IPS-18a (cell line): ENCODE measurements at regions not wholly inside any gene's neighbourhood (a gene's known extent, or its start where the extent isn't known, plus 50 kb on each side); places are given as distances from the start of the nearest gene placed in this dataset.

Experiments
- H3K27ac ChIP-seq: one replicate; pipeline ENCODE4 v1.5.1; 2013; ENCODE audit warnings: low read length
- H3K27me3 ChIP-seq: one replicate; pipeline ENCODE4 v1.6.1; 2013; ENCODE audit warnings: mild to moderate bottlenecking, low read length; ENCODE audit not compliant: control insufficient read depth, insufficient read depth
- H3K36me3 ChIP-seq: one replicate; pipeline ENCODE4 v1.6.1; 2013; ENCODE audit warnings: low read depth, low read length; ENCODE audit not compliant: control insufficient read depth
- H3K4me1 ChIP-seq: one replicate; pipeline ENCODE4 v1.6.1; 2013; ENCODE audit warnings: low read depth, low read length; ENCODE audit not compliant: control insufficient read depth
- H3K4me3 ChIP-seq: one replicate; pipeline ENCODE4 v1.5.1; 2013; ENCODE audit warnings: low read length
- H3K9ac ChIP-seq: one replicate; pipeline ENCODE4 v1.6.1; 2013; ENCODE audit warnings: mild to moderate bottlenecking, low read length, moderate library complexity
- H3K9me3 ChIP-seq: one replicate; pipeline ENCODE4 v1.6.1; 2013; ENCODE audit warnings: low read depth, low read length; ENCODE audit not compliant: control insufficient read depth

DNA sequence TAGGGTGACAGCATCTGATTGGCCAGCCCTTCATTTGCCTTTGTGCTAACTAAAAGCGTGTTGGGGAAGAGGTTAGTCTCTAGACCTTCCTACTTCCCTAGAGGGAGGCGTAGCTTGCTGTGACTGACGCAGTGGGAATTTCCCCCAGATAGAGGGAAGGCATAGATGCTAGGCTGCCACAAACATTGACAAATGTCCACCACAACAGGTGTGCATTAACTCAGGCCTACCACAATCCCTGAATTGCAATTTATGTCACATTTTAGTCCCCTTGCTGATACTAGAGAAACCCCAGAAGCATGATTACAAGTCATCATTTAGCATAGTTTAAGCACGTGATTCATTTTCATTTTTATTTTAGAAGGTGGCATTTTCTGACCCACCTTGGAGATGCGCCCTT, 76.3 kb upstream of the WSB1 start:
- Histone ChIP-seq H3K9ac (no peak overlapping the region), H3K9me3 (peaks cover 37% of the 10 kb centered on the region), H3K4me1 (no peaks in the 10 kb centered on the region), H3K4me3 (no peak overlapping the region), H3K27me3 (no peaks in the 10 kb centered on the region), H3K27ac (no peak overlapping the region), H3K36me3 (no peaks in the 10 kb centered on the region)

DNA sequence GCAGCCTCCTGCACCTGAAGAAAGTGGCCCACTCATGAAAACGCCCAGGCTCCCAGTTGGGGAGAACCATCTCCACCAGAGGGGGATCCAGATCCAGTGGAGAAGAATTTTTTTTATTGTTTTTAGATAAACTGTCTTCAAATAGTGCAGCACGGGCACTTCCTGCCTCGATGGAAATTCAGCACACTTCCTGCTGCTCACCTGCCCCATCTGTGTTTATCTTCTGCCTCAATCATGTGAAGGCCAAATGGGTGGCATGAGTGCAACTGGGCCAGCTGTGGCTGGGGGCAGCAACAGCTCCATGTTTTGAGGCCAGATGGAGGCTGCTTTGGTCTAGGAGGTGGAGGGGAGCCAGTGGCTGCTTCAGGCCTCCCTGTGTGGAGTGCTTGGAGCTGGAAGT, 75.9 kb upstream of the WSB1 start:
- Histone ChIP-seq H3K9ac (no peak overlapping the region), H3K27ac (no peak overlapping the region), H3K27me3 (no peaks in the 10 kb centered on the region), H3K36me3 (no peaks in the 10 kb centered on the region), H3K4me3 (no peak overlapping the region), H3K4me1 (no peaks in the 10 kb centered on the region), H3K9me3 (peaks cover 38% of the 10 kb centered on the region)

DNA sequence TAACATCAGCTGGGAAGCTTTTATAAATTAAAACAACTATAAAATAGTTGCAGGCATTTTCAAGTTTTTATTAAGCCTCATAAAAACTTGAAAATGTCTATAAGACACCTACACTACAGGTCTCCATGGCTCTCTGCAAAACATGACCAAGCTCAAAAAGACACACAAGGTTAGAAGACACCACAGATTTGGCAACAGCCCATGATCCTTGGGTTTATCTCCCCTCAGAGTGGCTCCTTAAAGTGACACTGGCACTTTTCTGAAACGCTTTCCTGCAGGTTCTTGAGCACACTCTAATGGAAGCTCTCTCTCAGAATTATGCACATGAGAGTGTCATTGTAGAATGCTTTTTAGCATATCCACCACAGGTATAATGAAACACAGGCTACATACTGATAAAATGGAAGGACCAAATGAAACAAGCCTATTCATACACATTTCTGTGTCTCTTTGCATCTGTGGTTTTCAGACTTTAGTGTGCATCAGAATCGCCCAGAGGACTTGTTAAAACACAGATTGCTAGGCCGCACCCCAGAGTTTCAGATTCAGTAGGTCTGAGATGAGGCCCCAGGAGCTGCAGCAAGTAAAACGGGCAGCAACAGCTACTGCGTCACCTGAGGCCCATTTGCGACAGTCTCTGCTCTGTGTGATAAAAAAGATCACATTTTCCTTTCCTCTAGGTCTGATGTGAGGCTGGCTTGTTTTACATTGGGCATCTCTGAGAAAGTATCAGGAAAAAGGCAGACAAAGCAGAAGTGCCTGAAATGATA, 75.0 kb upstream of the WSB1 start:
- Histone ChIP-seq H3K27me3 (no peaks in the 10 kb centered on the region), H3K9me3 (peaks cover 40% of the 10 kb centered on the region), H3K4me3 (no peak overlapping the region), H3K36me3 (no peaks in the 10 kb centered on the region), H3K27ac (no peak overlapping the region), H3K4me1 (no peaks in the 10 kb centered on the region), H3K9ac (no peak overlapping the region)

DNA sequence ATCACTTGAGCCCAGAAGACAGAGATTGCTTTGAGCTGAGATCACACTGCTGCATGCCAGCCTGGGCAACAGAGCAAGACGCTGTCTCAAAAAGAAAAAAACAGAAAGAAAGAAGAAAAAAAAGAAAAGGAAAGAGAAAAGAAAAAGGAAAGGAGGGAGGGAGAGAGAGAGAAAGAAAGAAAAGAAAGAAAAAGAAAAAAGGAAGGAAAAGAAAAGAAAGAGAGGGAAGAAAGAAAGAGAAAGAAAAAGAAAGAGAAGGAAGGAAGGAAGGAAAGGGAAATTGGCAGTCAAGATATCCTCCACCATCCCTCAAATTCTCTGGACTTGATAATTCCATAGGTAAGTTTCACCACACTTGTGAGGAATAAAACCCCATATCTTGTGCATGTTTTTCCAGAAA, 71.4 kb upstream of the WSB1 start:
- Histone ChIP-seq H3K36me3 (no peaks in the 10 kb centered on the region), H3K4me1 (no peaks in the 10 kb centered on the region), H3K9ac (no peak overlapping the region), H3K27ac (no peak overlapping the region), H3K4me3 (no peak overlapping the region), H3K27me3 (no peaks in the 10 kb centered on the region), H3K9me3 (peaks cover 38% of the 10 kb centered on the region)

DNA sequence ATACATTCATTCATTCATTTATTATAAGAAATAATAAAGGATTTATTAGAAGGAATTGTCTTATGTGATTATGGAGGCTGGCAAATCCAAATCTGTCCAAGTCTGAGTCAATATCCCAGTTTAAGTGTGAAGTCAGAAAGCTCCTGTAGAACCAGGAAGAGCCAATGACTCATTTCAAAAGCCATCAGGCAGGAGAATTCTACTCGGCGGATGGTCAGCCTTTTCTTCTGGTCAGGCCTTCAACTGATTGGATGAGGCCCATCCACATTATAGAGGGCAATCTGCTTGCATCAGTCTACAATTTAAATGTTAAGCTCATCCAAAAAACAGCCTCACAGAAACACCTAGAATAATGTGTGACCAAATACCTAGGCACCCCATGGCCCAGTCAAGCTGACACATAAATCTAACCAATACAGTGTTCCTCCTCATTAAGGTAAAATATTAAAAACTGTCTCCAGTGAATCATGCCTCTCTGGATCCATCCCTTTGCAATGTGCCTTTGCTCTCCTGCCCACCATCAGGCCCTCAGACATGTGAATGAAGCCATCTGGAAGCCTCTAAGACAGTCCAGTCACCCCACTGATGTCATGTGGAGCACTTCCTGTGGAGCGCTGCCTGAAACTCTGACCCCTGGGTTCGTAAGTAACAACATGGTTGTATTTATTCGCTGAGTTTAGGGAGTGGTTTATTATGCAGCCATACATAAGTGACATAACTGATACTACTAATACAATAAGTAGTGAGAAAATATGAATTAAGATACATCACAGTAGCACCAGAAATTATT, 69.2 kb upstream of the WSB1 start:
- H3K36me3 ChIP-seq: no peaks in the 10 kb centered on the region
- H3K27me3 ChIP-seq: no peaks in the 10 kb centered on the region
- H3K27ac ChIP-seq: no peak overlapping the region
- peaks cover 29% of the 10 kb centered on the region for H3K9me3 ChIP-seq
- no peak overlapping the region for H3K9ac ChIP-seq
- H3K4me3 ChIP-seq: no peak overlapping the region
- H3K4me1 ChIP-seq: no peaks in the 10 kb centered on the region

DNA sequence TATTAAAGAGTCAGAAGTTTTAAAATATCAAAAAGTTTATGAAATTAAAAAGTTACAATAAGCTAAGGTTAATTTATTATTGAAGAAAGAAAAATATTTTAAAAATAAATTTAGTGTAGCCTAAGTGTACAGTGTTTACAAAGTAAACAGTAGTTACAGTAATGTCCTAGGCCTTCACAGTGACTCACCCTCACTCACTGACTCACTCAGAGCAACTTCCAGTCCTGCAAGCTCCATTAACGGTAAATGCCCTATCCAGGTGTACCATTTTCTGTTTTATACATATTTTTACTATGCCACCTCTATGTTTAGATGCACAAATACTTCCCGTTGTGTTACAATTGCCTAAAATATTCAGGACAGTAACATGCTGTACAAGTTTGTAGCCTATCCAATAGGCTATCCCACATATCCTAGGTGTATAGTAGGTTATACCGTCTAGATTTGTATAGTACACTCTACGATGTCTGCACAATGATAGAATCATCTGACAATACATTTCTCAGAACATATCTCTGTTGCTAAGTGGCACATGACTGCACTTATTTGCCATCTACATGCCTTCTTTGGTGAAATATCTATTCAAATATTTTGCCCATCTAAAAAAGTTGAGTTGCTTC, 67.2 kb upstream of the WSB1 start:
- Histone ChIP-seq H3K27ac (no peak overlapping the region), H3K4me3 (no peak overlapping the region), H3K9me3 (peaks cover 29% of the 10 kb centered on the region), H3K36me3 (no peaks in the 10 kb centered on the region), H3K9ac (no peak overlapping the region), H3K4me1 (no peaks in the 10 kb centered on the region), H3K27me3 (no peaks in the 10 kb centered on the region)

DNA sequence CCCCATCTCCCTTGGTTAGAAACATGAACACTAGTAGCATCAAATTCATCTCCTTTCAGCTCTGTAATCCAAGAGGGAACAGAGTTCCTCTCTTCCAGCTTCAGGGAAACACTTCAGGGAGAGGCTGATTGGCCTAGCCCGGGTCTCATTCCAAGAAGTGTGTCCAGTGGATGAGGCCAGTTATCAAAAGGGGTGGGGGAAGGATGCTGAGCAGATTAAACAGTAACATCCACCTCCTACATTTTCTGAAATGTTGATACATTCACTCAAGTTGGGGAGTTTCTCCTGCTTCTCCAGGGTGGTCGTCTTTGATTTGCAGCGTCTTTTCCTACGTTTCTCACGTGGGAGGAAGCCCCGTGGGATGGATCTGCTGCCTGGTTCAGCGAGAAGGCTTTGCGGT, 62.9 kb upstream of the WSB1 start:
- H3K27ac ChIP-seq: no peak overlapping the region
- no peak overlapping the region for H3K4me3 ChIP-seq
- H3K4me1 ChIP-seq: no peaks in the 10 kb centered on the region
- H3K9me3 ChIP-seq: peaks cover 15% of the 10 kb centered on the region
- no peaks in the 10 kb centered on the region for H3K36me3 ChIP-seq
- H3K27me3 ChIP-seq: no peaks in the 10 kb centered on the region
- no peak overlapping the region for H3K9ac ChIP-seq

DNA sequence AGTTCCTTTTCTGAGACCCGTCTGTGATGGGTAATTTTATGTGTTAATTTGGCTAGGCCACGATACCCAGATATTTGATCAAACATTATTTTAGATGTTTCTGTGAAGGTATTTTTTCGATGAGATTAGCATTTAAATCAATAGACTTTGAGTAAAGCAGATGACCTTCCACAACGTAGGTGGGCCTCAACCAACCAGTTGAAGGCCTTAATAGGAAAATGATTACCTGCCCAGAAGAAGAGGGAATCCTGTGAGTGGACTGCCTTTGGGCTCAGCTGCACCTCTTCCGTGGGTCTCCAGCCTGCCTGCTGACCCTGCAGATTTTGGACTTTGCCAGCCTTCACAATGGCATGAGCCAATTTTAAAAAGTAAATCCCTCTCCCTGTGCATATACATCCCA, 61.6 kb upstream of the WSB1 start:
- Histone ChIP-seq H3K4me3 (no peak overlapping the region), H3K9ac (no peak overlapping the region), H3K27ac (no peak overlapping the region), H3K27me3 (no peaks in the 10 kb centered on the region), H3K36me3 (no peaks in the 10 kb centered on the region), H3K4me1 (no peaks in the 10 kb centered on the region), H3K9me3 (peaks cover 8% of the 10 kb centered on the region)

DNA sequence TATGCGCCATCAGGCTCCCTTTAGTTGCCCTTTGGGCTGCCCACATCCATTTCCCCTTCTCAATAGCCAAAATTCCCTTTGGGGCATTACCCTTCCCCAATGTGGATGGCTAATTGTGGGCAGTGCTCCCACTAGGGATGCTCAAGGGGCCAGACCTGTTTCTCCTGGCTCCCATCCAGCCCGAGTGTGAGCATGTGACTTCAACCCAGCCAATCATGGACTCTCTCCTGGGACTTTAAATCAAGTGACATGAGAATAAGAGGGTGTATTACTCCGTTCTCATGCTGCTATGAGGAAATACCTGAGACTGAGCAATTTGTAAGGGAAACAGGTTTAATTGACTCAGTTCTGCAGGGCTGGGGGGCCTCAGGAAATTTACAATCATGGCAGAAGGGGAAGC, 60.9 kb upstream of the WSB1 start:
- no peak overlapping the region for H3K4me3 ChIP-seq
- no peaks in the 10 kb centered on the region for H3K27me3 ChIP-seq
- no peak overlapping the region for H3K9ac ChIP-seq
- H3K36me3 ChIP-seq: no peaks in the 10 kb centered on the region
- no peak overlapping the region for H3K27ac ChIP-seq
- no peaks in the 10 kb centered on the region for H3K4me1 ChIP-seq
- peaks cover 3% of the 10 kb centered on the region for H3K9me3 ChIP-seq

DNA sequence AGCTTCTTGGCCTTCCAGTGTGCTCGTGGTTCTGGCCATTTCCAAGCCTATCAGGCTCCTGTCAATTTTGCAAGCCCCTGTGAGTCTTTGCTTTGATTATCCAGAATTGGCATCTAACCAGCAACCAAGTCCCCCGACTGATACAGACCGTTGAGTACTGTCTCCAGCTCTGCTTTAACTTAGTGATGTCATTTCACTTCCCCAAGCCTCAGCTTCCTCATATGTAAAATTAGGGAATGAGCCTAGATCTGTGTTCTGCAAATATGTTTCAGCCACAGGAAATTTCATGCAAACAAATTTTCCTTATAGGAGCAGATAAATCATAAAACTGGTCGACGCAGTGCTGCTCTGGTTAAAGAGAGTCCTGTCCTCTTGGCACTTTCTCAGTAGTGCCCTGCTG, 60.1 kb upstream of the WSB1 start:
- peaks cover 3% of the 10 kb centered on the region for H3K9me3 ChIP-seq
- no peaks in the 10 kb centered on the region for H3K36me3 ChIP-seq
- no peak overlapping the region for H3K4me3 ChIP-seq
- no peaks in the 10 kb centered on the region for H3K4me1 ChIP-seq
- no peak overlapping the region for H3K27ac ChIP-seq
- no peak overlapping the region for H3K9ac ChIP-seq
- H3K27me3 ChIP-seq: no peaks in the 10 kb centered on the region

DNA sequence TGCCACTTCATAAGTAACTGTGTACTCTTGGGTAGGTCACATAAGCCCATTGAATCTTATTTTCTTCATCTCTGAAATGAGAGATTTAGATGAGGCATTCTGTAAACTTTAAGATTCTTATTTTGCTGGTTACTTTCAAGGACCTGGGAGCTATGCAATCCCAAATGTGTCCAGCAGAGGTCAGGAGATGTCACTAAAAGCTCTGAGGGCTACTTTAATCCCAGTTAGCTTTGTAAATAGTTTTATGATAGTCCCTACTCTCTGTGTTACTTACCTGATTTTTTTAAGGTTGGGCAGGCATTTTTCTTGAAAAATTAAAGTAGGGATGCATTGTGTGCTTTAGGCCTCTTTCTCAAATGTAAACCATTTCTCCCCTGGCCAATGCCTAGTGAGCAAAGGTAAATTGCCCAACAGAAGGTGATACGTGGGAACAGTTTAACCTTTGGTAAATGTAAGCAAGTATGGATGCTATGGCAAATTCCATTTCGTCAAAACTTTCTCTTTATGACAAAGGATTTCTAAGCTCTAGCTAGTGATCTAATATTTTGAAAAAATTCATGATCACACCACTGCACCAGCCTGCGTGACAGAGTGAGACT, 57.1 kb upstream of the WSB1 start:
- Histone ChIP-seq H3K36me3 (no peaks in the 10 kb centered on the region), H3K4me1 (no peaks in the 10 kb centered on the region), H3K4me3 (no peak overlapping the region), H3K27ac (no peak overlapping the region), H3K9me3 (no peaks in the 10 kb centered on the region), H3K9ac (no peak overlapping the region), H3K27me3 (no peaks in the 10 kb centered on the region)
